Adrenal gland (tissue), 9 donors: ENCODE measurements at regions not wholly inside any gene's neighbourhood (a gene's known extent, or its start where the extent isn't known, plus 50 kb on each side); places are given as distances from the start of the nearest gene placed in this dataset.

ENCODE experiments used
- DNase-seq, 7 donors: peaks; one replicate each; pipeline ENCODE4 v3.0.0-alpha.2; 2019 to 2020
- H3K27ac ChIP-seq, 5 donors: fragments of 200-600 bp; sonication (generic) in 4 of 5; 1 replicate in 3 of 5; 2 replicates in 2 of 5; pipeline versions ENCODE4 v1.5.1 to v1.8.0; 2016 to 2020; ENCODE audit warnings: mild to moderate bottlenecking in 1 of 5
- H3K27me3 ChIP-seq: fragments of 200-600 bp; 2 replicates; pipeline ENCODE4 v1.8.0; 2021
- H3K36me3 ChIP-seq, 2 donors: fragments of 200-600 bp; replicated peaks in 1 of 2; 1 replicate in 1 of 2; 2 replicates in 1 of 2; pipeline versions ENCODE4 v1.5.1 to v1.8.0; 2018 to 2022
- H3K4me1 ChIP-seq, 2 donors: fragments of 200-600 bp; replicated peaks in 1 of 2; 1 replicate in 1 of 2; 2 replicates in 1 of 2; pipeline versions ENCODE4 v1.5.1 to v1.8.0; 2018 to 2021
- H3K4me3 ChIP-seq, 4 donors: fragments of 200-600 bp; sonication (generic) in 3 of 4; one replicate each; pipeline ENCODE4 v1.5.1; 2016 to 2018
- H3K9me3 ChIP-seq, 3 donors: fragments of 200-600 bp; sonication (generic) in 1 of 3; replicated peaks in 1 of 3; 1 replicate in 2 of 3; 2 replicates in 1 of 3; pipeline versions ENCODE4 v1.5.1 to v1.8.0; 2016 to 2021
- POLR2A ChIP-seq, 2 donors: fragments of 450-650 bp; IDR thresholded peaks; one replicate each; pipeline ENCODE4 v1.6.1; 2017; ENCODE audit warnings: antibody characterized with exemption in 2 of 2, mild to moderate bottlenecking in 2 of 2, moderate library complexity in 1 of 2
- WGBS, 4 donors: extraction: QIAGEN DNeasy Blood & Tissue Kit in 2 of 4; methylation state at CpG; one replicate each; pipeline versions ENCODE4 v1.1.5 to v1.1.7; 2013 to 2017; 5-methylcytosine and 5-hydroxymethylcytosine counted together
- intact Hi-C, 2 donors: fragments of 100-400 bp; cut with DNase I; formaldehyde crosslinking; loops; one replicate each; pipeline versions ENCODE4 v1.14.1 to v1.15.0; 2022 to 2023
- TF ChIP-seq, protein P1 (sequence below), 6 experiments: fragments of 450-650 bp in 4 of 6; fragments of 200-600 bp in 2 of 6; sonication (generic) in 1 of 6; IDR thresholded peaks; 1 replicate in 5 of 6; 2 replicates in 1 of 6; pipeline versions ENCODE4 v1.5.1 to v1.8.0; 2016 to 2021; ENCODE audit warnings: antibody characterized with exemption in 6 of 6, mild to moderate bottlenecking in 2 of 6, moderate library complexity in 1 of 6
- donor health status: healthy with polysubstance abuse.
- donor health status: Bipolar disorder and iron deficiency.
- donor health status: DM: yes; HTN: yes; CAD: no.
- donor health status: DM: no; HTN: no; CAD: no.
- donor health status: DM: no; HTN: no; CAD: no.

DNA sequence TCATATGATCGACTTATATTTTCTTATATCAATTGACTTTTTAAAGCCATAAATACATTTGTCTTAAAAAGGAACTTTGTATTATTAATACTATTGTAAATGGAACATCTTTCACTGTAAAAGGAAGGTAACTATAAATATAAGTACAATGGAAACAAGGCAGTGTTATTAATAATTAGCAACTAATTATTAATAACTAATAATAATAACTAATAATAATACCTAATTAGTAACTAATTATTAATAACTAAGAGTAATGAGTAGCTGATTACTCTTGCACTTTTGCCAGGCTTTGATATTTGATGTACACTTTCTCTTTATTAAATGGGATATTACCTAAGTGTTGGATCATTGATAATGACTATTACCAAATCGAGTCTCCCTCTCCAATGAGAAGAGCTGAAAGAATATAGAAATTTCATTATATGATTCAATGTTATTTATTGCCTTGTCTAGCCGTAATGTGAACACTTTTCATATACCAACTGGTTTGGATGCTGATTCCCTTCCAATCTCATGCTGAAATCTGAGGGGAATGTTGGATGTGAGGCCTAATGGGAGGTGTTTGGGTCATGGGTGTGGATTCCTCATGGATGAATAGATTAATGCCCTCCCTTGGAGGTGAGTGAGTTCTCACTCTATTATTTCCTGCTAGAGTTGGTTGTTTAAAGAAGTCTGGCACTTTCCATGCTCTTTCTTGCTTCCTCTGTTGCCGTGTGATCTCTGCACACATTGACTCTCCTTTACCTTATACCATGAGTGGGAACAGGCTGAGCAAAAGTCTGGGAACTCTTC is 202.1 kb upstream of the ZBTB20 start:
- no peaks in the 10 kb centered on the region for H3K9me3 ChIP-seq
- H3K4me3 ChIP-seq = no peak overlapping the region
- H3K36me3 ChIP-seq = no peaks in the 10 kb centered on the region
- no peak for DNase-seq
- H3K27ac ChIP-seq = no peak overlapping the region
- no peaks in the 10 kb centered on the region for H3K27me3 ChIP-seq
- H3K4me1 ChIP-seq = no peaks in the 10 kb centered on the region
- TF ChIP-seq, protein P1, sequence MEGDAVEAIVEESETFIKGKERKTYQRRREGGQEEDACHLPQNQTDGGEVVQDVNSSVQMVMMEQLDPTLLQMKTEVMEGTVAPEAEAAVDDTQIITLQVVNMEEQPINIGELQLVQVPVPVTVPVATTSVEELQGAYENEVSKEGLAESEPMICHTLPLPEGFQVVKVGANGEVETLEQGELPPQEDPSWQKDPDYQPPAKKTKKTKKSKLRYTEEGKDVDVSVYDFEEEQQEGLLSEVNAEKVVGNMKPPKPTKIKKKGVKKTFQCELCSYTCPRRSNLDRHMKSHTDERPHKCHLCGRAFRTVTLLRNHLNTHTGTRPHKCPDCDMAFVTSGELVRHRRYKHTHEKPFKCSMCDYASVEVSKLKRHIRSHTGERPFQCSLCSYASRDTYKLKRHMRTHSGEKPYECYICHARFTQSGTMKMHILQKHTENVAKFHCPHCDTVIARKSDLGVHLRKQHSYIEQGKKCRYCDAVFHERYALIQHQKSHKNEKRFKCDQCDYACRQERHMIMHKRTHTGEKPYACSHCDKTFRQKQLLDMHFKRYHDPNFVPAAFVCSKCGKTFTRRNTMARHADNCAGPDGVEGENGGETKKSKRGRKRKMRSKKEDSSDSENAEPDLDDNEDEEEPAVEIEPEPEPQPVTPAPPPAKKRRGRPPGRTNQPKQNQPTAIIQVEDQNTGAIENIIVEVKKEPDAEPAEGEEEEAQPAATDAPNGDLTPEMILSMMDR (IDR thresholded peaks at IDR 0.05) = no peak
- TF ChIP-seq POLR2A (IDR thresholded peaks at IDR 0.05) = no peak
- WGBS, 4 donors = 85 to 96% (median 91%) methylated on average over 4 of the region's 4 CpGs
- intact Hi-C loops = no loop called here

DNA sequence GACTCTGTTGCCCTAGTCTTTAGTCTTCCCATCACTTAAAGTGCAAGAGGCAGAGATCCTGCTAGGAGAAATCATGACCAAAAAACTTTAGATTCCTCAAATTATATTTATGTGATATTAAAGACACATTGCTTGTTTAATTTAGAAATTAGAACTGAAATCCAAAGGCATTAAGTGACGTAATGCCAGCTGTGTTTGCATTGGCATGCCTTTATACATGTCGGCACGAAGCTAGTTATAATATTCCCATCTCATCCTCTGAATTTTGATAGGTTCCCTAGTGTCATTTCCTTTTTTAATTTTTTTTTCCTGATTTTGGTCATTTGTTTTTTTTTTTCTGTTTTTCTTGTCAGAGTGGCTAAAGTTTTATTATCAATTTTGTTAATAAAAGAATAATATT is 203.5 kb upstream of the ZBTB20 start:
- Histone ChIP-seq H3K36me3 (no peaks in the 10 kb centered on the region), H3K27ac (no peak overlapping the region), H3K4me3 (no peak overlapping the region), H3K27me3 (no peaks in the 10 kb centered on the region), H3K4me1 (no peaks in the 10 kb centered on the region), H3K9me3 (no peaks in the 10 kb centered on the region)
- WGBS, 4 donors = 65 to 78% (median 69%) methylated on average over 3 of the region's 3 CpGs
- intact Hi-C loops = no loop called here
- no peak for TF ChIP-seq POLR2A (IDR thresholded peaks at IDR 0.05)
- TF ChIP-seq, protein P1 (IDR thresholded peaks at IDR 0.05) = no peak
- no peak for DNase-seq

DNA sequence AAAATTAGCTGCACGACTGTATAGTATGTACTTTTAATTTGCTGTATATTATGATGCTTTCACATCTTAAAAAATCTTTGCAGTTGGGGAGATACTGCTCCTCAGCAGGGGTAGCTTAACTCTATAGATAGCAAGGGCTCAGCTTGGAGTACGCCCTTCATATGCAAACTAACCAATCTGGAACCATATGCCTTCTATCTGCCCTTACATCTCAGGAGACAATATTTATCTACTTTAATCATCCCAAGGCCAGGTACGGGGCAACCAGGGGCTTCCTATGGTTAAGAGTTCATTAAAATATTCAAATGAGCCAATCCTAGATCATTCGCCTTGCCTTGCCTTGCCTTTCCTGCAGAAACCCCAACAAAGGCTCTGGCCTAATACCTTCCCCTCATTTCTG is 204.1 kb upstream of the ZBTB20 start:
- Histone ChIP-seq H3K27me3 (no peaks in the 10 kb centered on the region), H3K27ac (no peak overlapping the region), H3K36me3 (no peaks in the 10 kb centered on the region), H3K4me3 (no peak overlapping the region), H3K4me1 (no peaks in the 10 kb centered on the region), H3K9me3 (no peaks in the 10 kb centered on the region)
- WGBS, 4 donors = 80 to 85% (median 83%) methylated on average over 4 of the region's 4 CpGs
- intact Hi-C loops = no loop called here
- TF ChIP-seq, protein P1 (IDR thresholded peaks at IDR 0.05) = no peak
- no peak for TF ChIP-seq POLR2A (IDR thresholded peaks at IDR 0.05)
- DNase-seq = no peak

DNA sequence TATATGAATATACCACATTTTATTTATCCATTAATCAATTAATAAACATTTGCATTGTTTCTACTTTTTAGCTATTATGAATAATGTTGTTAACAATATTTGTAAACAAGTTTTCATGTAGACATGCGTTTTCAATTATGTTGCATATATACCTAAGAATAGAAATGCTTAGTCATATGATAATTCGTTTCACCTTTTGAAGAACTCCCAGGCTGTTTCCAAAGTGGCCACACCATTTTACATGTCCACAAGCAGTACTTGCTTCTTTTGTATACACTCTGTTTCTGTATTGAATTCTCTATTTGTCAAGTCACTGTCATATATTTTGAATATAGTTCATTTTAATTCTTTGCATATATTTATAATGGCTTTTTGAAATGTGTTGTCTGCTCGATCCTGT is 206.9 kb upstream of the ZBTB20 start:
- intact Hi-C loops = no loop called here
- 79 to 86% (median 83%) methylated on average over 3 of the region's 3 CpGs for whole genome bisulfite sequencing, 4 donors

More for the DNA sequence above, 206.9 kb upstream of the ZBTB20 start:
- H3K9me3 ChIP-seq = no peaks in the 10 kb centered on the region
- no peaks in the 10 kb centered on the region for H3K27me3 ChIP-seq
- no peak for DNase-seq
- H3K36me3 ChIP-seq = no peaks in the 10 kb centered on the region
- H3K4me3 ChIP-seq = no peak overlapping the region
- no peaks in the 10 kb centered on the region for H3K4me1 ChIP-seq
- H3K27ac ChIP-seq = no peak overlapping the region
- no peak for TF ChIP-seq POLR2A (IDR thresholded peaks at IDR 0.05)
- TF ChIP-seq, protein P1 (IDR thresholded peaks at IDR 0.05) = no peak
